Frontal cortex (tissue), 3 donors: ENCODE measurements at regions not wholly inside any gene's neighbourhood (a gene's known extent, or its start where the extent isn't known, plus 50 kb on each side); places are given as distances from the start of the nearest gene placed in this dataset.

Experiments
- DNase-seq, 2 donors: peaks; one replicate each; pipeline ENCODE4 v3.0.0; 2012; ENCODE audit warnings: low spot score in 2 of 2
- FAIRE-seq: peaks from 2 replicates; lab custom pipeline; 2012; peaks lifted over from hg19 to GRCh38; lab: Jason Lieb, UNC
- donor health status: control.
- donor health status: control.
- donor health status: control.

DNA sequence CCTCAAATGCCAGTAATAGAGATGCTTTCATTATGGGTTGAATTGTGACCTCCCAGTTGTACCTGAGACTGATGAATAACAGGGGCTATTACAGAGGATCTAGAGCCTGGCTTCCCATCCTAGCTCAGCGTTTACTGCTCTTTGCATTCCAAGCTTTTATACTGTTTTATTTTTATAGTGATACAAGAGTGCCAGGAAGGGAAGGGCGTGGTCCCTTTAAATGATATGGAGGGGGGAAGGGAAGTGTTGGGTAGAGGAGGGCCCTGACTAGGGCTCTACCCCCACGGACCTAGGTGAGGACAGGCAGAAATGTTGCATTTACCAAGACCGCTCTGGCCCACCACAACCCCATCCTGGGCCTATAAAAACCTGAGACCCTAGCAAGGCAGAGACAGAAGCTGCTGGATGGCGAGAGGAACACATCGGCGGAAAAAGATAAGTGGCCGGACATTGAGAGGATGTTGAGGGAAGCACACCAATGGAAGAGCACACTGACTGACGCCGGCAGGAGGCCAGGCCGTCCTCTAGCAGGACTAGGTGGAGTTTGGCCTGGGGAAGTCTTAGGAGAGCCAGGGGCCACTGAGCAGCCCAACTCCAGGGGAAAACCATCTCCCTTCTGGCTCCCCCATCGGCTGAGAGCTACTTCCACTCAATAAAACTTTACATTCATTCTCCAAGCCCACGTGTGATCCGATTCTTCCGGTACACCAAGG is 1025.9 kb downstream of the TTLL7 start:
- no peak for FAIRE-seq
- no peak for DNase-seq

DNA sequence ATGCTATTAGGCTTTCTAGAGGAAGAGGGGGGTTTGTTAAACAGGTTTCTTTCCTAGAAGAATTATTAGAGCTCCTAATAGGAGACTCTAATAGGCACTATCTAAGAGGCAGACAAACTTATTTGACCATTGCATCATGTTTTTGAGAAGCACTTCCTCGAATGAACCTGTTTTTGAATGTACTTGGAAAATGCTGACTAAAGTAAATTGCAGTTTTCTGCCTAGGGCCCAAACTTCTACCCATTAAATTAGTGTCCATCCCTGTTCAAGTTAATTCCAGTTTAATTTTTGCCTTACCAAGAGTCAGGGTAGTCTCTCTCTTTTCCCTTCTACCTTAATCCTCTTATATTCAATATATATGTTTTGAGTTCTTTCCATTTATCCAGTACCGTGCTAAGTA is 1029.6 kb downstream of the TTLL7 start:
- DNase-seq (no peak), FAIRE-seq (no peak)

DNA sequence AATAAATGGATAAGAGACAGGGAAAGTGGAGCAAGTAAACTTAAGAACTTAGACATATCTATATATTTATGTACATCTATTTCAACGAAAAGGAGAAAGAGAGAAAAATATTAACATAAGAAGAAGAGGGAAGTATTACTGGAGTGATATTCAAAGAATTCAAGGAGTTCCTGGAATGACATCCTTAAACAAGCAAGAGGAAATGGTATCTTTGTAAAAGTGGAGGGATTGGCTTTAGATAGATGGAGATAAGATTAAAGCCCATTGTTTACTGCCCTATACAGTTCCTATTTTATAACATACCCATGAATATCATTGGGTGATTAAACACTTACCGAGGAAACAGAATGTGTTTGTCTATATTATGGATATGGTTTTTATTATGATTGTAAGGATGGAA is 1036.3 kb downstream of the TTLL7 start:
- FAIRE-seq (no peak), DNase-seq (no peak)

DNA sequence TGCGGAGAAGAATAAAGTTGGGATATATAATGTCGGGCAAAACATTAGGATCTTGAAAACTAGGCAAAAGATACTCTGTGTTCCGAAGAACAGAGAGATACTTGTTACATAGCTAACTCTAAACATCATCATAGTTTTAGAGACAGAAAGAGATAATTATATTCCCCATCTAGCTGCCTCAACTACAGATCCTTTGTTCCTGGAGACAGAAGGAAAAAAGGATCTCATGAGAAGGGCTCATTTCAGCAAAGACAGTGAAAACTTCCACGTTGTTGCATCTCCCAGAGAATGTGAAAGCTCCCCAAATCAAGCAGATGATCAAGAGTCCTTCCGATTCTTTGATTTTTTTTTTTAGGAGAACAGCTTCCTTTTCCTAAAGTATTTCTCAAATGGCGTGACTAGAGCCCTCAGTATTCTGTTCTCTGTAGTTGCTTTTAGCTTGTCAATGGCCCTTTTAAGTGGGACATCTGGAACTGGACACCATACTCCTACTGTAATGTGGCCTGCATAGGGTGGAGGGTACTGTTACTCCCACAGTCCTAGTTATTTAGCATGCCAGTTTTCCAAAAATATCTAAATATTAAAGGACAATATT is 1048.2 kb downstream of the TTLL7 start:
- FAIRE-seq: no peak
- DNase-seq: peak in 1 of 2 donors; percentile 9

DNA sequence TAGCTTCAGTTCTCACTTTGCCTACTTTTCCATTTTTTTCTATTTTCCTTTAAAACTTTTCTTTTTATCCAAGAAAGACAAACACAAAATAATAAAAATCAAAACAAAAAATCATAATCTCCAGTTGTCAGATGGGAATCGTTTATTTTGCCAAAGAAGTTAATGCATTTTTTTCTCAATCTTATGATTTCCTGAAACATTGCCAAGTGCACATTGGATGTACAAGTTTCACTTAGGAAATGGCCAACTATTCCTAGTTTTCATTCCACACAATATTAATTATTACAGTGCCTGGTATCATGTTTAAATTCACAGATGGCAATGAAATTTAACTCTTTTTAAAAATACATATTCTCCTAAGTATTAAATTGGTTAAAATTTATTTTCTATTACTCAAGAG is 1050.5 kb downstream of the TTLL7 start:
- DNase-seq (no peak), FAIRE-seq (no peak)

DNA sequence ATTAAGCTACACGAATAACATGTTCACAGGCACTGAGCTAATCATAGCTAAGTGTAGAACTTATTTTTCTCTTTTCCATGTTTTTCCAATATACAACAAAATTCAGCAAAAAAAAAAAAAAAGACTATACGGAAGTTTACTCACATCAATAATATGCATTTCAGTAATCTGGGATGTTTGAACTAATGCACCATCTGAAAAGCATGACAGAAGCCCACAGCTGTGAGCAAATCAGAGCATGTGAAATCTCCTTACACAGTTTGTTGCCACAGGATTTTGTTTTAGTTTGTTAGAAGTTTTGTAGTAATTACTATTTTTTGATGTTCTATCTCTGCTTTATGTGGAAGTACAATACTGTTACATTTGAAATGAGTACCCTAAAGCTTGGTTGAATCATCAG is 1051.7 kb downstream of the TTLL7 start:
- FAIRE-seq (no peak), DNase-seq (no peak)

GRCh38 chr1:82946096-82946605 is 1052.8 kb downstream of the TTLL7 start:
- no peak for FAIRE-seq
- DNase-seq: no peak

DNA sequence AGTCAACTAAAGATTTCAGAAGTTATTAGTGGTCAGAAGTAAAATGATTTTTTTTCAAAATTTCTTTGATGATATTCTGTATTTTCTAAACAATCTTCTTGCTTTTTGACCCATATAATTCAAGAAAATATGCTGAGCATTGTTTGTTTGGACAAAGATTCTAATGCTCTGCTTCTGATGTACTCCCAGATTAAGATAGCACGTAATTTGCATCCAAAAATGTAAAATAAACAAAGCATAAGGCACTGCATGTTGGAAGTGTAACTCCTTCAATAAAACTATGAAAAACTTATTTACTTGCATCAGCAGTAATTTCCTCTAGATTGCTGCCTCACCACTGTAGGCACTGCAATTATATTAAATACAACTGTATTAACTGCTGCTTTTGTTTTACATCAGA is 1054.1 kb downstream of the TTLL7 start:
- FAIRE-seq (peak; percentile 47), DNase-seq (no peak)

DNA sequence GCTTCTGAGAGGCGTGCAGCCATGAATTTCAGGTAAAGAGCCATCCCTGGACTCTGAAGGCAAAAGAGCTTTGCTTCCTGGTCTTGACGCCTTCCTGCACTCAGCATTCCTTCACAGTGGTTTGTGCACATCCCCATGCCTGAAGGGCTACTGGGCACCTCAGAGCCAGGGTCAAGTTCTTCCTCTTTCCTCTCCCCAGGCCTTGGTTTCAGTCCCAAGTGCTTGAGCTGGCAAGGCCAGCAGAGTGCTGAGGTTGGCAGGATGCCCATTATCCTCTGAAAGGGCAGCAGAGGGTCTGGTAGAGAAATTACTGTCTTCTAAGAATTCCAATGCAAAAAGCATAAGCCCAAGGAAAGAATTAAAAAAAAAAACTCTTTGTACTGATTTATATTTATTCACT is 1064.9 kb downstream of the TTLL7 start:
- FAIRE-seq (no peak), DNase-seq (no peak)

- DNase-seq: no peak
- FAIRE-seq: no peak
Measured at GRCh38 chr1:82932727-82933126, 1066.2 kb downstream of the TTLL7 start.

- FAIRE-seq: no peak
- no peak for DNase-seq
Measured at GRCh38 chr1:82932207-82932606, 1066.7 kb downstream of the TTLL7 start.

DNA sequence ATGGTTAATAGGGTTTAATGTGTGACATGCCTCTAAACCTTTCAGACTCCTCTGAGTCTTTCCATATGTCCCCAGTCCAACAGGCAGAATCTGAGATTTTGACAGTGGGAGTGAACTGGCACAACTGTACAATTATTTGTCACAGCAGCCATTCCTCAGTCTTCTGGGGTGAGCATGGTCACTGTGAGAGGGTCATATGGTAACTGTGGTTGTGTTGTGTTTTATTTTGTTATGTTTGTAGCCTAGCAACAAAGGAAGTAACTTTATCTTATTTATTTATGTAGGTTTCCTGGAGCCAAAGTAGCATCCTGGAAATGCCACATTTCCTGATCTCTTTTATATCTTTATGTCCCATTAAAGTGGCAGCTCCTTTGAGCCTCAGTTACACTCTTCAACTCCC is 1067.9 kb downstream of the TTLL7 start:
- DNase-seq (no peak), FAIRE-seq (no peak)

DNA sequence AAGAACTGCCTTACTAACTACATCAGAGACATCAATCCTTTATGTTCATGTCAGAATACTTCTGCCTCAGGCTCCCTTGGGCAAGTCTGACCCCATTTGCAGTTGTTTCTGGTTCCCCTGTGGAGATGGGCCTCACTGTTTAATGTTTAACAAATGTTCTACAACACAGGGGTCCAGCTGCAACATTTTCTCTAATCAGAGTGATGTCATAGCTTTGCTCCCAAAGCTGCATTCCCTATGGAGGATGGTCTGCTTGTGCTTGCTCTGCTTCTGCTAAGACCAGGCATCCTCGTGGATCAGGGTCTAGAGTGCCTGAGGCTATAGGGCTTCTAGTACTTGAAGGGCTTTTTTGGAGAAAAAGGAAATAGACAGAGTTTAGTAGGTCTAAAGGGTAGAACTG is 1071.2 kb downstream of the TTLL7 start:
- FAIRE-seq: no peak
- no peak for DNase-seq

- DNase-seq (no peak), FAIRE-seq (no peak)
Measured at GRCh38 chr1:82924666-82925065, 1074.3 kb downstream of the TTLL7 start.

GRCh38 chr1:82923931-82924330 is 1075.0 kb downstream of the TTLL7 start:
- no peak for DNase-seq
- FAIRE-seq: no peak

GRCh38 chr1:82921759-82922158 is 1077.2 kb downstream of the TTLL7 start:
- FAIRE-seq (no peak), DNase-seq (no peak)

DNA sequence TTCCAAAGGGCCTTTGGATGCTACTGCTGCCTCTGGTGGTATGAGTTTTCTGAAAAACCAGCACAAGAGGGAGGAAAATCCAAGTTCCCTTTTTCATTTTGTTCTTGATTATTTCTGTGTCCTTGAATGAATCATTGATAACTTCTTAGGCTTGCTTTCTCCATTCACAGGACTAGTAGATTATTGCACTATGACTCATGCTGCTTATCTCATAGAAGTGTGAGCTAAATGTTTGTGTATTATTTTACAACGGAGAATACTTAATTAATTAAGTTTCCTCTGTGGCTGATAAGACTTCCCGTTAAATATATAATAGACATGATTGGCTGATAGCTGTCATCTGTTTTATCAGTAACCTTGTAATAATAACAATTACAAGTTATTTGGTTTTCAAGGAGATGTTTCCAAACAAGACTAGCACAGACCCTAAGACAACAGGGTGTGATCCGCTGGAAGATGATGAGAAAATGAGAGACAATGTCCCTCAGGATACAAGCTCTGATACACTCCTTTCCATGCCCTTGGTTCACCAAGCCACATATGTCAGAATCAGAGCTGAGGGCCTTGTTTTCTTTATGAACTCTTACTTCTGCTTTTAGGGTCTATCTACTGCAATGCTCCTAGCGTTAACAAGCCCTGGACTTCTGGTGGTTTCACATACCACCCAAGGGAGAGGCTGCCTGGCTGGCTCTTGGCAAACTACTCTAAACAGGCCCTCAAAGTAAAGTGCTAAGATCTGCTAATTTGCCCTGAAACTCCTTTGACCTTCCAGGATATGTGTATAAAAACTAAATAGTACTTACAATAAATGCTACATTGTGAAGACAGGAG is 1078.3 kb downstream of the TTLL7 start:
- DNase-seq (no peak), FAIRE-seq (no peak)

DNA sequence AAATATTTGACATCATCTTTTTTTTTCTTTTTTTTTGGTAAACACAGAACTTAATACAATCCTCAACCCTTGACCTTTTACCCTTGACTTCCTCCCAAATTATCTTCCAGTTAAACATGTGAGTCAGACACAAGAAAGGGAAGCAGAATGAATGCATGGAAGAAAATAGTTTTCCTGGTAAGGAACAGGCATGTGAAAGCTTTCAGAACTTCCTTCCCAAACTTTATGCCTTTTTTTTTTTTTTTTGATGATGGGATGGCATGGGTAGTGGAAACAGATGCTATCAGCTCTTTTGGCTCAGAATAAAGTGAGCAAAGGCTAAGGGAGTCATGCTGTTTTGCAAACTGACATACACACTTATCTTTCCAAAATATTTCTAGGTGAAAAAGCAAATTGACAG is 1079.1 kb downstream of the TTLL7 start:
- no peak for FAIRE-seq
- DNase-seq: no peak

- FAIRE-seq: no peak
- no peak for DNase-seq
Measured at GRCh38 chr1:82907313-82907712, 1091.6 kb downstream of the TTLL7 start.

DNA sequence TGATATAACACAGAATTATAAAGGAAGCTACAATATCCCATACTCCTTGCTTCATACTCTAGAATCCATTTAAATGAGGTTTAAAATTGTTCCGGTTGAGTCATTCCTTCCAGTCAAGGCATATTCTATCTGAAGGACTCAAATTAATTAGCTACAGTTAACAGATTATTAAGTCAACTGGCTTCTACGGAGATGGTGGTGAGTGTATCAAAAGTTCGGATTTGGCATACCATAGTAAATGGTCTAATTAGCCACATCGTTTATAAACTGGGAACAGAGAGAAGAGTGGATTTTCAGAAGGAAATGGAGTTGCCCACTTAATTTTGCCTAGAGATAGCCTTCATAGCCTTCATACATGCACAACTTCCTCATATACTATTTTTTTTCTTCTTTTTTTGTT is 1095.3 kb downstream of the TTLL7 start:
- FAIRE-seq: no peak
- DNase-seq: no peak

DNA sequence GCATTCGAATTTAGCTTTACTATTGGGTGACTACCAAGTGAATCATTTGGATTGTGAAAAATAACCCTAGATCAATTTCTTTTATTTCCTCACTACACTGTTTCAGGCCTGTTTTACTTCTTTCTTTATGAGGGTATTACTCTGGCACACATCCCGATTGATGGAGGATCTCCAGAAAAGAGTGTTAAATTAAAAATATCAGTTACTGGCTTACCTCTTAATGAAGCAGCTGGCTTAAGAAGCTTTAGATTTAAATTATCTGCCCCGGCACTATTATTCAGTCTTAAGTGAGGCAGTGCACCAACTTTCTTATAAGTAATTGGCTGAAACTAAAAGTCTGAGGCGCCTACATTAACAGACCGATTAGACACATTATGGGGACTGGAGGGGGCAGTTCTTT is 1097.4 kb downstream of the TTLL7 start:
- FAIRE-seq: no peak
- DNase-seq: no peak
